GM23248 (cell line): ENCODE measurements at regions not wholly inside any gene's neighbourhood (a gene's known extent, or its start where the extent isn't known, plus 50 kb on each side); places are given as distances from the start of the nearest gene placed in this dataset.

ENCODE experiments used
- EZH2 ChIP-seq: fragments of 200-600 bp; sonication (generic); IDR thresholded peaks from 2 replicates; pipeline ENCODE4 v1.6.1; 2018; ENCODE audit warnings: antibody characterized with exemption, mild to moderate bottlenecking; ENCODE audit not compliant: insufficient read depth, poor library complexity, severe bottlenecking
- EZH2phosphoT487 ChIP-seq: fragments of 200-600 bp; sonication (generic); IDR thresholded peaks from 2 replicates; pipeline ENCODE4 v1.6.1; 2018; ENCODE audit warnings: antibody characterized with exemption, moderate library complexity, mild to moderate bottlenecking, low read depth; ENCODE audit not compliant: insufficient read depth

DNA sequence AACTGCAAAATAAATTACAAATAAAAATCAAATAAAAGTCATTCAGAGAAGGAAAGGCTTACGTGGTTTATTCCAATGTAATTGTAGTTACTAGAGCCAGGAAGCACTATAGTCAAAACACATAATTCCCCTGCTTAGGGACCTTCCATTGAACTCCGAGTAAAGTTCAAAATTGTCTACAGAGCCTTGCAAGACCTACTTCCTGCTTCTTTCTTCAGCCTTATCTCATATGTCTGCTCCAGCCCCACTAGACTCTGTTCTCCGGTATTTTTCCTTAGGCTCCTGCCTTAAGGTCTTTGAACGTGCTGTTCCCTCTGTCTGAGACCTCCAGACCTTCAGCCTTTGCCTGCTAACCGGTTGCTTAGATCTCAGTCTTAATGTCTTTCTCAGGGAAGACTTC is 104.3 kb downstream of the ARL6IP6 start:
- TF ChIP-seq EZH2: no peak
- TF ChIP-seq EZH2phosphoT487: no peak
